GDM1 (cell line): ENCODE measurements at regions not wholly inside any gene's neighbourhood (a gene's known extent, or its start where the extent isn't known, plus 50 kb on each side); places are given as distances from the start of the nearest gene placed in this dataset.

Experiments
- DNase-seq: peaks from one replicate; lab custom pipeline; 2025; lab: John Stamatoyannopoulos, UW

DNA sequence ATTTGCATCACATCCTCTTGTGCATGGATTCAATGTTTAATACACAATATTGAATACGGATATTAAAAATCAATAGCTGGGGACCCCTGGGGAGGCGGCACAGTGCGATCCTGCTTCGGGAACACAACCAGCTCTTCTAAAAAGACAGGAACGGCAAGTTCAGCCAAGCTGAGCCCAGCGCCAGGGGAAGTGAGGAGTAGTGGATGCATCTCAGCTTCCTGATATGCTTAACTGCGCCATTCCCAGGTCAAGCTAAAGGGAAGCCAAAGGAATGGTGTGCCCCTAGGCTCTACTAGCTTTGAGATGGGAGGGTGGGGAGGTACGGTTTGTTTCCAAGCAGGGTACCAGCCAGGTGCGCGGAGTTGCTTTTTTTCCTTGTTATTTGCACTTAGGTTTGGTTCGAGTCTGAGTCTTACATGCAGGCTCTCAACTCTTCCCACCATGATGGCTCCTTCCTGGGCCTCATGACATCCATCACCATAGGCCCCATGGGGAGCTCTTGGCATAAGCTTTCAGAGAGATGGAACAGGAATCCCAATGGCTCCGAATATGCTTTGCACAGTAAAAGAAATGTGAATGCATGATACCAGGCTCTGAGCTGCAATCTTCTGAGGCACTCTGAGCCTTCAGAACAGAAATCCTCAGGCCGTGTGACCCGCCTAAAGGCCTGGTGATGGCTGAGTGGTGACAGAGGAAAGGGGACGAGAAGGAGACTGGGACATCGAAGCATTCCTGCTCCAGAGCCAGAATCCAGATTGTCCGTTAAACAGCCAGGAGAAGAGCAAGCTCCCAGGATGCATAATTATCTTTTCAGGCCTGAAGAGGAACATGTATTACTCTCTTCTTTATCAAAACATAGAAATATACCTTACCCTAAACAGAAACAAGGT lies 51.8 kb upstream of the BCOR start:
- no peak for DNase-seq

DNA sequence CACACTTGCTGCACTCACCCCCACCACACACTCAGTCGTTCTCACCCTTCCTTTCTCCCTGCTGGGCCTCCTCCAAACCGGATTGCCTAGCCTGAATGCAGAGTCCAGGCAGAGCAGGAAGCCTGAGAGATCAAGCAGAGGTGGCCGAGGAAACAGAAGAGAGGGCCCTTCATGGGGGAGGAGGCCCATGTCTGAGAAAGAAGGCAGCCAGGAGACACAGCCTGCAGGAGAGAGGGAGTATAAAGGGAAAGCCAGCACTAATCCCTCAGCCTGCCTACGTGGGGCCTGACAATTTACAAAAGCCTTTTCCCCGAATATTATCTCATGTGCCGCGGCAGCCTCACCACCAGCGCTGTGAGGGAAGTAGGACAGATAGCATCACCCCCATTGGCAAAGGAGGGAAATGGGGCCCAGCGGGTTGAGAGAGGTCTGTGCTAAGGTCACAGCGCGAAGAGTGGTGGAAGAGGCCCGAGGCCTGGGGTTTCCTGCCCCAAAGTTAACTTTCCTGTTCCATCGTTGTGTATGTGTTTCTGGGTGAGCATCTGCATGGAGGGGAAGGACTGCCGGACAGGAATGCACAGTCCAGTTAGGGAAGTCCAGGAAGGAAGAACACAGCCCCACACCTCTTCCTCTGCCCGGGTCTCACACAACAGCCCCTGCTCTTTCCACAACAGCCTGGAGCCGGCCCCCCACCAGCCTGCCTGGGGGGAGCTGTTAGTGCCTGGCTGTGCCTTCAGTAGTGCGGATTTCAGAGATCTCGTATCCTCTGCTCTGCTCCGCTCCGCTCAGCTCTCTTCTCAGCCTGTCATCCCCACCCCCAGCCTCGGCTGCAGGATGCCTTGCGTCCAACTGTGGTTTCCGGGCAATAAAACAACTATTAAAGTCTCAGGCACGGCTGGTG lies 50.9 kb upstream of the BCOR start:
- DNase-seq, result peak; percentile 74

DNA sequence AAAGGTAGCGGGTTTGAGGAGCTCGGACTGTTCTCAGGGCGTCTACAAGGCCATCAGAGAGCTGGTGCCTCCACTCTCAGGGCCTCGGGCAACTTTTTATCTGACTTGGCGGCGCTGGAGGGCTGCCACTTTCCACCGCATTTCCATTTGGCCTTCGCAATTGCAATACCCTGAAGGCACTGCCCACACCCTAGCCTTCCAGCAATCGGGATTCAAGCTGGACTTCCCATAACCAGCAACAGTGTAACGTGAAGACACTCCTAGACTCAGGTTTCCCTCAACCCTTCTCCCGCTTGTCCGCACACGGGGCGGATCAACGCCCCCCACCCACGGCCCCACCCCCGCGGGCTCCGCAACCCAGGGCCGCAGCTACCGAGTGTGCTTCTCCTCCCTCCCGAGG lies 50.2 kb upstream of the BCOR start:
- no peak for DNase-seq
